Sigmoid colon (tissue), 3 donors: ENCODE measurements at regions not wholly inside any gene's neighbourhood (a gene's known extent, or its start where the extent isn't known, plus 50 kb on each side); places are given as distances from the start of the nearest gene placed in this dataset.

ENCODE experiments used
- CTCF ChIP-seq, 4 experiments: fragments of 450-650 bp in 3 of 4; fragments of 200-600 bp in 1 of 4; IDR thresholded peaks; one replicate each; pipeline ENCODE4 v1.5.1; 2016 to 2019; ENCODE audit warnings: antibody characterized with exemption in 4 of 4, mild to moderate bottlenecking in 3 of 4, moderate library complexity in 2 of 4
- POLR2A ChIP-seq, 2 donors: fragments of 450-650 bp; IDR thresholded peaks; one replicate each; pipeline ENCODE4 v1.6.1; 2016; ENCODE audit warnings: antibody characterized with exemption in 2 of 2, mild to moderate bottlenecking in 2 of 2, moderate library complexity in 2 of 2

- TF ChIP-seq CTCF (IDR thresholded peaks at IDR 0.05) (no peak), POLR2A (IDR thresholded peaks at IDR 0.05) (no peak)
Observed at GRCh38 chr16:50450957-50451356, 82.2 kb upstream of the BRD7 start.
